PFSK-1 (cell line): ENCODE measurements at regions not wholly inside any gene's neighbourhood (a gene's known extent, or its start where the extent isn't known, plus 50 kb on each side); places are given as distances from the start of the nearest gene placed in this dataset.

ENCODE experiments used
- POLR2AphosphoS5 ChIP-seq: IDR thresholded peaks from 2 replicates; pipeline ENCODE4 v1.6.1; 2012; ENCODE audit warnings: low read depth, mild to moderate bottlenecking, control low read depth, low read length, moderate library complexity
- SIN3A ChIP-seq: IDR thresholded peaks from 2 replicates; pipeline ENCODE4 v1.6.1; 2012; ENCODE audit warnings: mild to moderate bottlenecking, low read length, moderate library complexity, borderline replicate concordance; ENCODE audit not compliant: insufficient read depth
- TAF1 ChIP-seq: IDR thresholded peaks from 2 replicates; pipeline ENCODE4 v1.6.1; 2012; ENCODE audit warnings: low read length, control low read depth, borderline replicate concordance; ENCODE audit not compliant: insufficient read depth

GRCh38 chr12:17132336-17132735 is 526.4 kb upstream of the LMO3 start:
- TF ChIP-seq POLR2AphosphoS5 (no peak), TAF1 (no peak), SIN3A (no peak)
